ENCODE measurements at regions not wholly inside any gene's neighbourhood (a gene's known extent, or its start where the extent isn't known, plus 50 kb on each side); places are given as distances from the start of the nearest gene placed in this dataset.

DNA sequence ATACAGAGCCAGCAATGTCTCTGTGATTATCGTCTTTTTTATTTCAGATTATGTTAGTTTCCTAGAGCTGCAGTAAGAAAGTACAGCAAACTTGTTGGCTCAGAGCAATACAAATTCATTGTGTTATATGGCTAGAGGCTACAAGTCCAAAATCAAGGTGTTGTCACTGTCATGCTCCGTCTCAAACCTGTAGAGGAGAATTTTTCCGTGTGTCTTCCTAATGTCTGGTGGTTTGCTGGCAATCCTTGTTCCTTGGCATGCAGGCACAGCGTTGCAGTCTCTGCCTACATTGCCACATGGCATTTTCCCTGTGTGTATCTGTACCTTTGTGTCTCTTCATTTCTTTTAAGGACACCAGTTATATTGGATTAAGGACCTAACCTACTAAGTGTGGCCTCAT, 244.4 kb downstream of the LRRIQ3 start:
- no peak for DNase-seq (ENCODE audit: low spot score)

DNA sequence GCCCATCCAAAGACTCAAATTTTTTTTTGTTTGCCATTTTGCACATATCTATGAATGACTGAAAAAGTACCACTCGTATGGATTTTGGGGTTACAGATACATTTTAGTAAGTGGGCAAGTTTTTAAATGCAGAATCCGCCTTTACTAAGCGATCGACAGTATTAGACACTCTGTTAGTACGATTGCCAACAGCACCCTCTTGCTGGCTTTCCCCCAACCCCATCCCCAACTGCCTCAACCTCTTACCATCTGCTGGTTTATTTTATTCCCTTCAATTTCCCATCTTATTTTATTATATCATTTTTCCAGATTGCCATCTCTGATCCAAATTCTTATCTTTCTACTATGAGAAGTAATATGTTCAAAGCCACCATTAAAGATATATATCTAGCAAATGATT, 244.8 kb downstream of the LRRIQ3 start:
- DNase-seq (ENCODE audit: low spot score), result no peak

DNA sequence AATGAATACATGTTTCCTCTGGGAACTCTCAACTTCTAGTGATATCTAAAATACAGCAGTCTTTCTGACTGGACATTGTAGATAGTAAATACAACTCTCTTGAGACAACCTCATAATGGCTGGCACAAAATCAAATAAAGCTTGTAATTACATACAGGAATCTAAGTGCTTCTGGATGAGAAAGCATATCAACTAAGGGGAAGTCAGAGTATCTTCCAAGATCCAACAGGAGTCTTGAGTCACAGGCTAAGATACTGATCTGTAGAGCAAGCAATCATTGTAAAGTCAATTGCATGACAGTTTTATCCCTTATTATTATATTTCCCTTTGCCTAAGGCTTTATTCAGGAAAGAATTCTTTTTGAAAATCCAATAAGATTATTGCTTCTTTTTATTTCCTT, 249.9 kb downstream of the LRRIQ3 start:
- DNase-seq (ENCODE audit: low spot score), result no peak

DNA sequence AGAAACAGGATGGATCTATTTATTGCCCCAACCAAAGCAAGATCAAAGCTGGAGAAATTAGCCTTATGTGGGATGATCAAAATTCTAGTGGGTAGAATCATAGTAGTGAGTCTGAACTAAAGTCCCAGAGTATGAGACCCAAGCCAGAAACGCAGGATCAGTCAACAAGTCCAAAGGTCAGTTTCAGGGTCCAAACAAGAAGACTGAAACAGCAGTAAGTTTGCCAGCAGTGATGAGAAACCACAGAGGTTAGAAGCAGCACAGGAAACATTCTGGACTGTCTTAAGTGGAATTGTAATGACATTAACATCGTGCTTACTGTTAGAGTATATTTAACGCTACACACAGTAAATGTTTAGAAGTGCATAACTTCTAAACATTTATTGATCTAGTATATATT, 251.0 kb downstream of the LRRIQ3 start:
- no peak for DNase-seq (ENCODE audit: low spot score)

DNA sequence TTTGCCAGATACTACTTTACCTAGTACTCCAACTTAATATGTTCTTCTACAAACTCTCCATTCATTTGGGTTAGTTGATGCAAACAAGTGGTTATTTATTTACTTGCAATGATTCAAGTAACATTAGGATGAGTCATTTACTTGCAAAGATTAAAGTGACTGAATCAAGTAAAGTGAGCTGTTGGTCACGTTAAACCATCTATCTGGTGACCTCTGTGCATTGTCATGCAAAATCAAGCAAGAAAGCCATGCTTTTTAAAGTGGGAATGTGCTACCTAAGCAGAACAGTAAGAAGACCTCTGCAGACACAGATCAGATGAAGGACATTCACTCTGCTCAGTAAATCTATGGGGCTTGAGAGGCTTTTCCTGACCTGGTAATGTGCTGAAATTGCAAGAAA, 254.7 kb downstream of the LRRIQ3 start:
- no peak for DNase-seq (ENCODE audit: low spot score)

DNA sequence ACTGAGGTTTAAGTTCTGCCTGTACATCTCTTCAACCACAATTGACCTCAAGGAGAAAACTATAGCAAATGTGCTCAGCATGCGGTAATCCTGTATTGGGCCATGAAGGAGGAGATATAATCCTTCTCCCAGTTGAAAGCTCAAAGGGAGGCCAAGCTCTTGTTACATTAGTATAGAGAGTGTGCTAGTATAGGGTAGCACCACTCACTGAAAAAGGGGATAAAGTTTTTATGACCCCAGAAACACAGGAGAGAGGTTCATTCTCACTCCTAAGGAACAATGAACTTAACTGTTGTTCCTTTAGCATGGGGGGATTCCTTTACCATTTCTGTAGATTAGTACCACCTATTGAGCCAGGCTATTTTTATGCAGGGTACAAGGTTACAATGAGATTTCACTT, 267.7 kb downstream of the LRRIQ3 start:
- DNase-seq (ENCODE audit: low spot score), result no peak

DNA sequence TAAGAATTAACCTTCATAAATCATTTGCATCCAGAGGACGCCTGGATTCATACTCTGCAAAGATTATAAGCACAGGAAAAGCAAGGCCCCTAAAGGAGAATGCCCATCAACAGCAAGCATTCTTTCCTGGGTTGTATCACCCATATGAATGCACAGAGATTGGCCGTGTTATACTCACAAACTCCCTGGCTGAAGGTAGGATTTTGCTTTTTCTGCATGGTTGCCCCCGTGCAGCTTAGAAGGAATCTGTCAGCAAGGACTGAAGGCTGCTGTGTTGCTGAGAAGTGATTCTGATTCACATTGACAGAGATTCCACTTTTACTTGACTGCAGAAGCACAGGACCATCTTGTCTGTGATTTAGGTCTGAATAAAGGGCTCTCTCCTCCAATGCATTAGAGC, 283.0 kb downstream of the LRRIQ3 start:
- no peak for DNase-seq (ENCODE audit: low spot score)

DNA sequence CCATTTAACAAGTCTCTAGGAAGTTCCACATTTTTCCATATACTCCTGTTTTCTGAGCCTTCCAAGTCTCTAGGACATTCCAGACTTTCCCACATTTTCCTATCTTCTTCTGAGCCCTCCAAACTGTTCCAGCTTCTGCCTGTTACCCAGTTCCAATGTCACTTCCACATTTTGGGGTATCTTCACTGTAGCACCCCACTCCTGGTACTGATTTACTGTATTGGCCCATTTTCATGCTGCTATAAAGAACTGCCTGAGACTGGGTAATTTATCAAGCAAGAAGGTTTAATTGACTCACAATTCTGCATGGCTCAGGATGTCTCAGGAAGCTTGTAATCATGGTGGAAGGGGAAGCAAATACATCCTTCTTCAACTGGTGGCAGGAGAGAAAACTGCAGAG, 285.0 kb downstream of the LRRIQ3 start:
- no peak for DNase-seq (ENCODE audit: low spot score)

DNA sequence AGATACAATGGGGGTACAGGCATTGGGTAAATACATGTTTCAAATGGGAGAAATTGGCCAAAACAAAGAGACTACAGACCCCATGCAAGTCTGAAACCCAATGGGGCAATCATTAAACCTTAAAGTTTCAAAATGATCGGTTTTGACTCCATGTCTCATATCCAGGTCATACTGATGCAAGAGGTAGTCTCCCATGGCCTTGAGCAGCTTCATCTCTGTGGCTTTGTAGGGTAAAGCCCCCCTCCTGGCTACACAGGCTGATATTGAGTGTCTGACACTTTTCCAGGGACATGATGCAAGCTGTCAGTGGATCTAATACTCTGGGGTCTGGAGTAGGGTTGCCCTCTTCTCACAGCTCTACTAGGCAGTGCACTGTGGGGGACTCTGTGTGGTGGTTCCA, 286.1 kb downstream of the LRRIQ3 start:
- no peak for DNase-seq (ENCODE audit: low spot score)

DNA sequence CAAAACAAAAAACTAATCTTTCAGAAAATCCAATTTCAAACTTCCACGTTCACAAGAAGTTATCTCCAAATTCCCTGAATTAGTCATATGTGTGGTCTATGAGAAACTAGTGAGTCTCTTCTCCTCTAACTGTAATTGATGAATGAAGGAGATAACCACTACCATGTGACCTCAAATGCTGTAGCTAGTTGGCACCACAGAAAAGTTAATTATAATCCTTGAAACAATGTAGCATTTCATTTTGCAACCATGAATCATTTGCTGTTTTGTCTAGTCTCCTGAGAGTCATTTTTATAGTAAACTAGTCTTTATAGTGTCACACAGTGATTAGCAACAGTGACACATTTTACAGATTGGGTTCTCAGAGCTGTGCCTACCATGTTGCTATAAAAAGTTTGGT, 287.5 kb downstream of the LRRIQ3 start:
- peak; percentile 7 for DNase-seq (ENCODE audit: low spot score)

DNA sequence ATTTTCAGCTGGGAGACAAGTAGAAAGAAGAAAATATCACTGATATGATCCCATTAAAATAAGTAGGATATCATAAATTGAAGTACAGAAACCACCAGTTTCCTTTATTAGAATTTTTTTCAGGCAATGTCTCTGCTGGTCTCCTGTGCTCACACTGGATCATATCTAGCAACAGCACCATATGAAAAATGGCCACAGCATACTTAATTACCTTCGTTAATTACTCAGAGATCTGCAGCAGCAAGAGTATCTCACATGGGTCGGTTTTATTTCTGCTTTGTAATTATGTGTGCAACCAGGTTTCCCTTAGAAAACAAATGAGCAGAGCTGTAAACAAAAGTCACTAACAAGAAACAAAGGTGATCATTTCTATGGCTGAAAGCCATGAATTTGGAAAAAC, 287.9 kb downstream of the LRRIQ3 start:
- DNase-seq (ENCODE audit: low spot score), result no peak

DNA sequence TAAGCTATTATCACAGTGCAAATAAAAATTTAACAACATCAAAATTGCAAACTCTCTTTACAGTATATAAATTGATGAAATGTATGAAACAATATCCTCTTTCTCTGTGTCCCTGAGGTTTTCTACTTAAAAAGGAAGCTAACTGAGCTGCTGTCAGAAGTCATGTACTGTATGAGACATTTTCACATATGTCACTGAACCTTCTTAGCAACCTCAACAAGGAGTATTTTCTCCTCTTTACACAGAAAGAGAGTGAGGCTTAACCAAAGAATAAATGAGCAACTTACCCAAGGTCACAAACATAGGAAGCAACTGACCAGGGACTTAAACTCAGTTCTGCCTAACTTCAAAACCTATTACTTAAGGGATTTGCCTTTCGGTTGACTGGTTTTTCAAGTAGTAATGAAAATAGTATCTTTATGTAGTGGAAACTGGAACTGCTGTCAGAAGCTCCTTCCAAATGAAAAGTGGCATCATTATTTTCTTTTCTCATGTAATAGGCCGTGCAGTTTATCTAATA, 288.9 kb downstream of the LRRIQ3 start:
- no peak for DNase-seq (ENCODE audit: low spot score)

DNA sequence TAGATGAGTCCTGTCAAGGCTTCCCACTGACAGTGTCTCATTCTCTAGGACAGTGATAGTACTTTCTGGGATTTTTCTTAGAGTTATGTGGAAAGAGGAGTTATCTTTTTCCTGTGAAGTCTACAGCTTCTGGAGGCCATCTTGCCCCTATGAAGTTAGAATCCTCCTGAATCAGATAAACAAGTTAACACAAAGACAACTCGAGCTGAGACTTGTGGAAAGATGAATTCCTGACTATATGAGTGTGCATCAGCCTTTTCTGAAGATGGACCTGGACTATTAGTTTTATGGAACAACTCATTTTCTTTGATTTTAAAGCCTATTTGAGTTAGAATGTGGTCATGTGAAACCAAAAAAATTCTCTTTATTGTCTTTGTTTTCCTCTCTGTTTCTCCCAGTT, 290.9 kb downstream of the LRRIQ3 start:
- no peak for DNase-seq (ENCODE audit: low spot score)

DNA sequence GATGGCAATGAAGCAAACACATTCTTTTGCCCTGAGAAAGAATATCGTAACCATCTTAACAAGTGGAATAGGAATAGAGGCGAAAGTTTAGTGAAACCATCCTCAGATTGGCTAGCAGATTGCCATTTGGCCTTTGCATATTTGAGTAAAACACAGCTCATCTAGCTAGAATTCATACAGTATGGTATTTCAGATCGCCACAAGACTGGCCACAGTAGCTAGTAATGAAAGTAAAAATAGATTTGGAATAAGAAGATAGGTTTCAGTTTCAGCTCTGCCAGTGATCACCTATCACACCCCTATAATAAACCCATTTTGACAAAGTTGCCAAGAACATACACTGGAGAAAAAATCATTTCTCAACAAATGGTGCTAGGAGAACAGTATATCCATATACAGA, 294.9 kb downstream of the LRRIQ3 start:
- no peak for DNase-seq (ENCODE audit: low spot score)

DNA sequence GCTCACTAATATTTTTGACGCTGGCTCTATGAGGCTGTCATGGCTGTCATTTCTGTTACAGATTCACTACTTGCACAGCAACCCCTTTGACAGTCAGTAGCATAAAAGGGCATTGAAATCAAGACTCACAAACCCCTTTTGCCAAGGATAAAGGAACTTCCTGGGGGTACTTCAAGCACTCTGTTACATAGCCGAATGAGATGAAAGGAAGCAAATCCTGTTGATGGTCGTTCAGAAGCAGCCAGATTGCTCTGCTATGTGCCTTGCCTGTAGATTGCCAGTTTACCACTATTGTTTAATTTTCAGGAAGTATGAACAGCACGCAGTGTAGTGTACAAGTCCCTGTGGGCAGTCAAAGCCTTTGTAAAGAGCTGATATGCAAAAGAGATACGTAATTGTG, 296.2 kb downstream of the LRRIQ3 start:
- no peak for DNase-seq (ENCODE audit: low spot score)

DNA sequence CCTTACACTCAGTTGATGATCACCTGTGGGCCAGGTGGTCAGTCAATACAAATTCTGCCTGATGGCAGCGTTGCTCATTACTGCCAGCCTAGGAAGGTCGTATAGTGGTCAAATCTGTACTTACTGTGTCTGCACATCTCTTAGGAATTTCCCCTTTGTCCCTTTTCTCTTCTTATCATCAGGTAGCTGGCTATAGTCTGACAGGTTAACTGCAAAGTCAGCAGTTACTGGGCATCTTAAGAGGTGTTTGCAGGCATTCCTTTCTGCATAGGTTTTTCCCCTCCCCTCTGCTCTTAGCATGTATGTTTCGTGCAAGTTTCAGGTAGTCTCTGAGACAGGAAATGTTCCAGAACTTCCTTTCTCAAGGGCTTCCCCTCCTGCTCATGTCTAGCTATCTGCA, 298.7 kb downstream of the LRRIQ3 start:
- DNase-seq (ENCODE audit: low spot score), result no peak

DNA sequence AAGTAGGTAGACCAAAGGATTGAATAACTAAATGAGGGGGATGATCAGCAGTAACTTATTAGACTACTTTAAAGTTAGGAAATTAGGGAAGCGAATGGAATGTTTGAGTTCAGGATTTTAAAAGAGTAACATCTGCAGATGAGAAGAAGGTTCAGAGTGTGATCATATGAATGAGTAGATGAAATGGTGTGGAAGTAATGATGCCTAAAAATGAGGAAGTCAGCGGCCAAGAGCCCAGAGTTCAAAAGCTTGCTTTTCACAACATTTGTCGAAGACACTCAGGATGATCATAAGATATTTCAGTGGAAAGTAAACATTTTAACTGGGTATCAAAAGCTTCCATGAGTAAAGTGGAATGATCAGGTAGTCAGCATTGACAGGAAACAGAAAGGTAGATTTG, 299.4 kb downstream of the LRRIQ3 start:
- DNase-seq (ENCODE audit: low spot score), result no peak

DNA sequence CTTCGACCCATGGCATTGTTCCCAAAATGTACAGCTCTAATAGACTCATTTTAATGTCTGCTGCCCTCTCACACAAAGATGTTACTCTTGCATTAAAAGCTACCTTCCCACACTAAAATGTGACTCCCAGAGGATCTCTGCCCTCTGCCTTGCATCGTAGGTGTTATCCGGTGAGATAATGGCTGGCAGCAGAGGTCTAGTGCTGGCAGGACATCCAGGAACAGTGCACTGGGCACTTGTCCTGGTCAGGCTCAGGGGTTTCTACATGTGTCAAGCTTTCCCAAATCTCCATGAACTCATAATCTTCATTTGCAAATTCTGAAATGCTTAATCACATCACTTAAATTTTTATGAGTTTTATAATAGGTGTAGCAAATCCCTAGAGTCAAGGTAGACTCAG, 310.6 kb downstream of the LRRIQ3 start:
- DNase-seq (ENCODE audit: low spot score), result no peak

DNA sequence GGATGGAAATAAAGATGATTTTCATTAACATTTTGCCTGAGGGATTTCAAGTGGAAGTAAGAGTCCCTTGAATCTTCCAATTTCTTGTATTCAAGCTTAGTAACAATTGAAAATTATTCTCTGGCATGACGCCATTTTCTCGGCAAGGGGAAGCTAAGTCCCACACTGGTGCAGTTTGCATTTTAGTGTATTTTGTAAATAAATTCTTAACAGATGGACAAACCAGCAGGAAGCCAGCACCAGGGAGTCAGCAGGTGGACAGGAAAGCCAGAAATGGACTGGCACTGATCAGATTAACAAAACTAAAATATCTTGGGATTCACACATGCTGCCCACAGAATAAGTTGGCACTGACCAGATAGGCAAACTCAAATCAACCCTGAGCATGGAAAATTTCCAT, 311.3 kb downstream of the LRRIQ3 start:
- DNase-seq (ENCODE audit: low spot score), result no peak

DNA sequence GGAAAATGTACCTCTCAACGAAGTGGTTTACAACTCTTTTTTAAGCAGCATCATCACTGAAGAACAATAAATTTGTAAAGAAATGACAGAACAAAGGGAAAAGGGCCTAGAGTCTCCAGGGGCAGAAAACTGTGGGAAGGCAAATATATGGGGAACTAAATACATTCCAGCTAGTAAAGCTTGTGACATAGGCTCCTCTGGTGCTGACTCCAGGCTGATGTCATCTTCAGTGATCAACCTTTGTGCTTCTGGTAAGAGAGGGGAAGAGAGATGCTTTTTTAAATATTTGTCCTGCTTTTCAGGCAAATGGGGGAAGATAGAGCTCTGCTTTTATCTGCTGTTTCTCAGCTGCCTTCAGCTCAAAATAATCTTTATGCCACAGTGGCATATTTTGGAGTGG, 323.2 kb downstream of the LRRIQ3 start:
- no peak for DNase-seq (ENCODE audit: low spot score)

DNA sequence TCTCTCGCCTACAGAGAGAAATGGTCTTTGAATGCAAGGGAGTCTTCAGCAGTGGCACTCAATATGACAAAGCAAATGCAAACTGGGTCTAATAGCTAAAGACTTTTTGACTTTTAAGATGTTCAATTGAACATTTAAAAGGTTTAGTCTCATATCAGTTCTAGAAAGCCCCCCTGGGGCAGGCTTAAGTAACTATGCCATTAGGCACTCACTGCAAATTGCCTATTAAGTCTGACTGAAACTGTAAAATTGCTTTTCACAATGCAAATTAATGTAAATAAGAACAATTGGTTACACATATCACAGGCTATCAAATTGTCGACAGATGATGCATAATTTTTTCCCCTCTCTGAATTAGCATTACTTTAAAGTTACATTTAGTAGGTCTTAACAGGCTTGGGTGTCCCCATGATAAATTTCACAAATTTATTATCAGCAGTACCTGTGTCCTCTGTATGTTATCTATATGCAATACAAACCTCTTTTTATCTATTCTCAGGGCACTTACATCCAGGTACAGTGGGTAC, 329.1 kb downstream of the LRRIQ3 start:
- DNase-seq (ENCODE audit: low spot score), result no peak

DNA sequence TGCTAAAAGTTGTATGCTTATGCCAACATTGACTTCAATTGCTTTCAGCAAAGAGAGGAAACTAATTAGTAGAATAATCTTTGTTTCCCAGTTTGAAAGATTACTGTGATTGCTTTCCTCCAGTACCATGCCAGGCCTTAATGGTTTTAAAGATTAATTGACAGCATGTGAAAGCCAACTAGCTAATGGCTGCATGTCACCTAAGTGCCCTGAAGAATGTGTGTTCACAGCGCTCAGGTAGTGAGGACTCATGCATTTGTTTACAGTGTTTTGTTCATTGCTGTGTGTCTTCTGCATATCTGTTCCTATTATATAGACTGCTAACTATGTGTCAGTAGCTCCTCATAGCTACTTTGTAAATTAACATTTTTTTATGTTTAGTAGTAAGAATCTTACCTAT, 335.6 kb downstream of the LRRIQ3 start:
- DNase-seq (ENCODE audit: low spot score), result no peak

DNA sequence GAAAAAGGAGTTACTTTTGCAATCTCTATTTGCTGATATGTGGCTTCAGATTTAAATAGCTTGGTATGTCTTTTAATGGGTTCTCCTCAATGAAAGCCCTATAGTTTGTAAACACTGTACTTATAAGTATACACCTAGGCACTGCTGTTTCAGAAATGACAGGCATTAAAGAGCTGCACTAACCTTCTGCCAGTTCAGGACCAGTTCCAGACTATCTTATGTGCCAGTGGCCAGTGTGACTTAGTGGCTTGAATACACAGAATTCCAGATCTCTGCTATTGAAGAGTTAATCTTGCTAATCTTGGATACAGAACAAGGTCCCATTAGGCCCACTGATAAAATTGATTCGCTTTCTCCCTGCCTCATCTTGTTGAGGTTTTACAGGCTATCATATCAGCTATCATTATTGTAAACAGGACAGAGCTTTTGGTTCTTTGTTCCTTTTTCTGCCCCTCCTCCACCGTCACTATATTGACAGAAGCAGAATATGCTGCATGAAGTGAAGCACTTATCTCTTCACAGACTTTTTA, 337.5 kb downstream of the LRRIQ3 start:
- DNase-seq (ENCODE audit: low spot score), result no peak

DNA sequence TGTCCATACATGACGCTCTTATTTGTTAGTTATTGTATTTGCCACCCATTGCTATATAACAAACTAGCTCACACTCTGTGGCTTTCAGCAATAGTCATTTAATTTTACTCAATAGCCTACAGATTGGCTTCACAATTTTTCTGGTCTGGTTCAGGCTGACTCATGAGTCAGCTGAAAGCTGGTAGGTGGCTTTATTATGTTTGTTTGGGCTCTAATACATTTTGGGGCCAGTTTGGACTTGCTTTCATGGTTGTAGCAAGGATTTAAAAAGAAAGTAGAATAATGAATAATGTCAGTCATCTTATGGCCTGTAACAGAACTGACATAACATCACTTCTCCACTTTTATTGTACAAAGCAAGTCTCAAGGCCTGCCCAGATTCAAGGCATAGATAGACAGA, 338.7 kb downstream of the LRRIQ3 start:
- DNase-seq (ENCODE audit: low spot score), result no peak

DNA sequence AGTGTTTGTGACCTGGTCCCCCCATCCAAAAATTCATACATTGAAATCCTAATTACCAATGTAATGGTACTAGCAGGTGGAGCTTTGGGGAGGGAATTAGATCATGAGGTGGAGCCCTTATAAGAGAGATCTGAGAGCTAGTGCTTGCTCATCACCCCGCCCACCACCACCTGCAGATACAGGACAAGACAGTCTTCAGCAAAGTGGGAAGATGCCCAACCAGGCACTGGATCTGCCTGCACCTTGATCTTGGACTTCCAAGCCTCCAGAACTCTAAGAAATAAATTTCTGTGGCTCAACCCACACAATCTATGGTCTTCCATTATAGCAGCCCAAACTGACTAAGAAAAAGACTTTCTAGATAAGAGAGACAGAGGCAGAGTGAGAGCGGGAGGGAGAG, 343.4 kb downstream of the LRRIQ3 start:
- no peak for DNase-seq (ENCODE audit: low spot score)

Measured in GM03348 (cell line).